DOHH2 (cell line): ENCODE measurements at regions not wholly inside any gene's neighbourhood (a gene's known extent, or its start where the extent isn't known, plus 50 kb on each side); places are given as distances from the start of the nearest gene placed in this dataset.

Source experiments
- EZH2phosphoT487 ChIP-seq: fragments of 200-600 bp; sonication (generic); IDR thresholded peaks from 2 replicates; pipeline ENCODE4 v1.6.1; 2017; ENCODE audit warnings: borderline replicate concordance, mild to moderate bottlenecking, antibody characterized with exemption, low read length, moderate library complexity, mixed read lengths
- TF ChIP-seq, protein P1 (sequence below): fragments of 200-600 bp; sonication (generic); IDR thresholded peaks from one replicate; pipeline ENCODE4 v1.5.1; 2014; ENCODE audit warnings: antibody characterized with exemption, mild to moderate bottlenecking, low read depth, low read length; ENCODE audit not compliant: poor library complexity, severe bottlenecking

DNA sequence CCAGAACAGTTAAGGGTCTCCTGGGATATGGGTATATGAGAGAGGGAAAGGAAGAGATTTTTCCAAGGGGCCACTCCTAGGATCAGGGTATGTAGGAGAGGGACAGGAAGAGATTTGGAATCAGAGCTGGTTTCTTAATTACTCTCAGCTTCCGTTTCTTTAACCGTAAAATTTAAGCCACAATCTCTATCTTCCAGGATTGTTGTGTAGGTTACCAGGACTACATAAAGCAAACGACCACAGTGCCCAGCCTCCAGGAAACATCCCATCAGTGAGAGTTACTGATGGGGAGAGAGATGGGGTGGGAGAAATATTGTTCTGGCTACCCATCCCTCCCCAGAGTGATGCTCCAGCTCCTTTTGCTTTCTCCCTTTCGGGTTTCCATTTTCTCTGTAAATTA is 114.6 kb upstream of the THUMPD2 start:
- TF ChIP-seq, protein P1, sequence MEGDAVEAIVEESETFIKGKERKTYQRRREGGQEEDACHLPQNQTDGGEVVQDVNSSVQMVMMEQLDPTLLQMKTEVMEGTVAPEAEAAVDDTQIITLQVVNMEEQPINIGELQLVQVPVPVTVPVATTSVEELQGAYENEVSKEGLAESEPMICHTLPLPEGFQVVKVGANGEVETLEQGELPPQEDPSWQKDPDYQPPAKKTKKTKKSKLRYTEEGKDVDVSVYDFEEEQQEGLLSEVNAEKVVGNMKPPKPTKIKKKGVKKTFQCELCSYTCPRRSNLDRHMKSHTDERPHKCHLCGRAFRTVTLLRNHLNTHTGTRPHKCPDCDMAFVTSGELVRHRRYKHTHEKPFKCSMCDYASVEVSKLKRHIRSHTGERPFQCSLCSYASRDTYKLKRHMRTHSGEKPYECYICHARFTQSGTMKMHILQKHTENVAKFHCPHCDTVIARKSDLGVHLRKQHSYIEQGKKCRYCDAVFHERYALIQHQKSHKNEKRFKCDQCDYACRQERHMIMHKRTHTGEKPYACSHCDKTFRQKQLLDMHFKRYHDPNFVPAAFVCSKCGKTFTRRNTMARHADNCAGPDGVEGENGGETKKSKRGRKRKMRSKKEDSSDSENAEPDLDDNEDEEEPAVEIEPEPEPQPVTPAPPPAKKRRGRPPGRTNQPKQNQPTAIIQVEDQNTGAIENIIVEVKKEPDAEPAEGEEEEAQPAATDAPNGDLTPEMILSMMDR = no peak
- no peak for TF ChIP-seq EZH2phosphoT487
